22Rv1 (cell line): ENCODE measurements at regions not wholly inside any gene's neighbourhood (a gene's known extent, or its start where the extent isn't known, plus 50 kb on each side); places are given as distances from the start of the nearest gene placed in this dataset.

ENCODE experiments used
- CTCF ChIP-seq: fragments of 450-650 bp; IDR thresholded peaks from 2 replicates; pipeline ENCODE4 v1.5.1; 2017; ENCODE audit warnings: mild to moderate bottlenecking
- ZFX ChIP-seq: fragments of 450-650 bp; IDR thresholded peaks from 2 replicates; pipeline ENCODE4 v1.6.1; 2017; ENCODE audit warnings: antibody characterized with exemption, borderline replicate concordance

- no peak for TF ChIP-seq CTCF
- TF ChIP-seq ZFX, result no peak
Measured at GRCh38 chrX:42073448-42073847, 150.1 kb upstream of the CASK start.
